GM10266 (cell line): ENCODE measurements at regions not wholly inside any gene's neighbourhood (a gene's known extent, or its start where the extent isn't known, plus 50 kb on each side); places are given as distances from the start of the nearest gene placed in this dataset.

Source experiments
- DNase-seq: peaks from one replicate; pipeline ENCODE4 v3.0.0; 2012; ENCODE audit errors: extremely low spot score
- CTCF ChIP-seq: IDR thresholded peaks from 2 replicates; pipeline ENCODE4 v1.5.1; 2012; ENCODE audit warnings: mild to moderate bottlenecking, low read depth; ENCODE audit not compliant: control insufficient read depth, insufficient read depth; ENCODE audit errors: missing control alignments

GRCh38 chr2:125837611-125838010 is 818.3 kb upstream of the GYPC start:
- no peak for DNase-seq
- TF ChIP-seq CTCF = no peak

DNA sequence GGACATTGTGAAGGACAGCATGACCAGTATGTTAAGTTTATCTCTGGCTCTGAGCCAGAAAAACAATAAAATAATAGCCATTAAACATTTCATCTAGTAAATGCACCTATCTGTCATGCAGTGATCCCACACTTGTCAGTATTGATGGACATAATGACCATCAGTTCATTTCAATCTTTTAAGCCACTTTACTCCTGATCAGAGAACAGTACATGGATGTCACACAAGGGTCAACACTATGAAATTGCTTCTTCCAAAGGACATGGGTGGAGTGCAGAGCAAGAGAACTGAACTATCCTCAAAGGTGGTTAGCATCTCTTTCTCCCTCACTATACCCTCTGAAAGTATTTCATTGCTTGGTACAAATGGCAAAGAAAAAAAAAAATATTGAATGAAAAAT is 816.0 kb upstream of the GYPC start:
- no peak for TF ChIP-seq CTCF
- no peak for DNase-seq

GRCh38 chr2:125842041-125842440 is 813.9 kb upstream of the GYPC start:
- DNase-seq = no peak
- no peak for TF ChIP-seq CTCF

GRCh38 chr2:125850541-125850940 is 805.4 kb upstream of the GYPC start:
- TF ChIP-seq CTCF = no peak
- DNase-seq = no peak

- DNase-seq = no peak
- no peak for TF ChIP-seq CTCF
Measured at GRCh38 chr2:125852364-125852763, 803.6 kb upstream of the GYPC start.

DNA sequence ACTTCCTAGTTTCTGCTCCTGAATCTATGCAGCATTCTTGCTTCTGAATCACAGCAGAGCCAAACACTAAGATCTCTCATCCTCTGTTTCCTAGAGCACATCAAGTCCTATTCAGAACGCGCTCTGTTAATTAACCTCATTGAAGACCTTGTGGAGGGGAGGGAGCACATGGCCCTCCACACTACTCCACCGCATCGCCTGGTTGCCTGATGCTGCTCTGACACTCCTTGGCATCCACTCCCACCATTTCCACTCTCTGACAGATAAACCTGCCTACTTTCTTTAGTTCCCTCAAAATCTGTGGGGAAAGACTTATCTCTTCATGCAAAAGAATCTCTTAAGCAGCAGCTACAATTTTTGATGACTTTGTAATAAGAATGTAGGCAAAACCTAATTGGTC is 802.3 kb upstream of the GYPC start:
- TF ChIP-seq CTCF = no peak
- no peak for DNase-seq

- no peak for DNase-seq
- TF ChIP-seq CTCF = no peak
Measured at GRCh38 chr2:125855204-125855603, 800.8 kb upstream of the GYPC start.
